ENCODE measurements at regions not wholly inside any gene's neighbourhood (a gene's known extent, or its start where the extent isn't known, plus 50 kb on each side); places are given as distances from the start of the nearest gene placed in this dataset.
A peak's percentile ranks its signal among the peaks of the same experiment; 100 is the strongest.

DNA sequence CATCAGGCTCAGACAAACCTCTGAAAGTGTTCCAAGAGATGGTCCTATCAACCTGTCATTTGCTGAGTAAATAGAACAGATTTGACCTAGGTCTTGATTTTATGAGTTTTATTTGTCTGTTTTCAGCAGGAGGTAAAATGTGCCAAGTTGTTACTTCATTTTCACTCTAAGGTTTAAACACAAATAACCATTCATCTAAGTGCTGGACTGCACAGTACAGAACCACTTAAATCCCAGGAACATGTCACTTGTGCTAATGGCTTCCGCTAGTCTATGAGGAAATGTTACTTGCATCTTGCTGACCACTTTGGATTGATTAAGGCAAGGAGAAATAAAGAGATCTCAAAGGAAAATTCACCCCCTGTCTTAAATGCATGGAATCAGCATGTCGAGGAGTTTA lies 660.7 kb downstream of the SMARCA1 start:
- intact Hi-C loops (cut with DNase I) = no loop called here

DNA sequence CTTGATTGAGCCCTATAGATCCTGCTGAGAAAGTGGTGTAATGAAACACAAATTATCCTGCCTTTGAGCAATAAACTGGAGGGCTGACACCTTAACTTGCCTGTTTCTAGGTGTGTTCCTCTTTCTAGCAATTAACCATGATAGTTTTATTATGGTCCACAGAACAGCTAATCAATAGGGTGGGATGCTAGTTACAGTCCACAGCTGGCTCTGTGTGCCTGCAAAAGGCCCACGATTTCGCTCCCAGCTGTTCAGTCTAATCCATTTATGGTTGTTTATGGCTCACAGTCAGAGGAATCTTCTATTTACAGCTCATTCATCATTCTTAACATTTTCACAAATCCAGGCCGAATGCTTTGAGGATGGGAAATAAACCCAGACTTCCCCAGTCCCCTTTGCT lies 674.9 kb downstream of the SMARCA1 start:
- TF ChIP-seq, protein P1, sequence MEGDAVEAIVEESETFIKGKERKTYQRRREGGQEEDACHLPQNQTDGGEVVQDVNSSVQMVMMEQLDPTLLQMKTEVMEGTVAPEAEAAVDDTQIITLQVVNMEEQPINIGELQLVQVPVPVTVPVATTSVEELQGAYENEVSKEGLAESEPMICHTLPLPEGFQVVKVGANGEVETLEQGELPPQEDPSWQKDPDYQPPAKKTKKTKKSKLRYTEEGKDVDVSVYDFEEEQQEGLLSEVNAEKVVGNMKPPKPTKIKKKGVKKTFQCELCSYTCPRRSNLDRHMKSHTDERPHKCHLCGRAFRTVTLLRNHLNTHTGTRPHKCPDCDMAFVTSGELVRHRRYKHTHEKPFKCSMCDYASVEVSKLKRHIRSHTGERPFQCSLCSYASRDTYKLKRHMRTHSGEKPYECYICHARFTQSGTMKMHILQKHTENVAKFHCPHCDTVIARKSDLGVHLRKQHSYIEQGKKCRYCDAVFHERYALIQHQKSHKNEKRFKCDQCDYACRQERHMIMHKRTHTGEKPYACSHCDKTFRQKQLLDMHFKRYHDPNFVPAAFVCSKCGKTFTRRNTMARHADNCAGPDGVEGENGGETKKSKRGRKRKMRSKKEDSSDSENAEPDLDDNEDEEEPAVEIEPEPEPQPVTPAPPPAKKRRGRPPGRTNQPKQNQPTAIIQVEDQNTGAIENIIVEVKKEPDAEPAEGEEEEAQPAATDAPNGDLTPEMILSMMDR (IDR thresholded peaks at IDR 0.05) = no peak
- TF ChIP-seq POLR2A (IDR thresholded peaks at IDR 0.05) = no peak
- WGBS, 4 donors = 61 to 83% (median 79%) methylated on average over 3 of the region's 3 CpGs
- DNase-seq (no peak), ATAC-seq (no peak)
- no peak overlapping the region for H3K27ac ChIP-seq
- no peaks in the 10 kb centered on the region for H3K4me1 ChIP-seq
- no peaks in the 10 kb centered on the region for H3K36me3 ChIP-seq
- no peaks in the 10 kb centered on the region for H3K27me3 ChIP-seq
- intact Hi-C loops (cut with DNase I) = no loop called here
- peaks cover 0 to 1% (median 0%) of the 10 kb centered on the region in 12 donors for H3K9me3 ChIP-seq
- no peak overlapping the region for H3K4me3 ChIP-seq

More for the DNA sequence above, 660.7 kb downstream of the SMARCA1 start:
- 75 to 85% (median 83%) methylated on average over 2 of the region's 2 CpGs for WGBS, 4 donors
- Histone ChIP-seq H3K4me1 (no peaks in the 10 kb centered on the region), H3K27ac (no peak overlapping the region), H3K36me3 (no peaks in the 10 kb centered on the region), H3K4me3 (no peak overlapping the region), H3K9me3 (no peaks in the 10 kb centered on the region), H3K27me3 (no peaks in the 10 kb centered on the region)
- DNase-seq (no peak), ATAC-seq (no peak)
- TF ChIP-seq, protein P1 (IDR thresholded peaks at IDR 0.05) = no peak
- no peak for TF ChIP-seq POLR2A (IDR thresholded peaks at IDR 0.05)

DNA sequence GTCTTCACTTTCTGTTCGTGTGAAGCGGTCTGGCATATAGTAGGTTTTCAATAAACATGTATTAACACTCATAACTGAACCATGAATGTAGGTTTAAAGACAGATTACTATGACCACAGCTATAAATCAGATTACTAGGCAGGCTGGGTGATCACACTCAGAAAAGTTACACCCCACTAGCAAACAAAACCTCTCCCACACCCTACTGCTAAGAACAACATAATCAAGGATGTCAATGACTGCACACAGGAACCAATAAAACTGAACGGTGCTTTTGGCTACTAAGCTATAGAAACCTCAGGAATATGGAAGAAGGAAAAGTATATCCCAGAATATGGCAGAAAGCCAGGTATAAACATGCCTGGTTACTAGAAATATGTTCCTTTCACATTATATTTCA lies 676.9 kb downstream of the SMARCA1 start:
- H3K27ac ChIP-seq = no peak overlapping the region
- no peaks in the 10 kb centered on the region for H3K27me3 ChIP-seq
- peaks cover 0 to 5% (median 0%) of the 10 kb centered on the region in 12 donors for H3K9me3 ChIP-seq
- DNase-seq (no peak), ATAC-seq (no peak)
- H3K36me3 ChIP-seq = no peaks in the 10 kb centered on the region
- no peak overlapping the region for H3K4me3 ChIP-seq
- no peaks in the 10 kb centered on the region for H3K4me1 ChIP-seq
- intact Hi-C loops (cut with DNase I) = no loop called here
- WGBS, 4 donors = 79 to 85% (median 84%) methylated on average over 3 of the region's 3 CpGs
- TF ChIP-seq POLR2A (IDR thresholded peaks at IDR 0.05) = no peak

DNA sequence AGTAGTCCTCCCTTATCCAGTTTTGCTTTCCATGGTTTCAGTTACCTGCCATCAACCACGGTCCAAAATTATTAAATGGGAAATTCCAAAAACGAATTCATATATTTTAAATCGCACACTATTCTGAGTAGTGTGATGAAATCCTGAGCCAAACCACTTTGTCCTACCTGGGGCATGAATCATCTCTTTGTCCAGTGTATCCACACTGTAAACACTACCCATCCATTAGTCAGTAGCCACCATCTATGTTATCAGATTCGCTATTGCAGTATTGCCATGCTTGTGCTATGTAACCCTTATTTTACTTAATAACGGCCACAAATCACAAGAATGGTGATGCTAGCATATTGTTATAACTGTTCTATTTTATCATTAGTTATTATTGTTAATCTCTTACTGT lies 704.6 kb downstream of the SMARCA1 start:
- no peaks in the 10 kb centered on the region for H3K27me3 ChIP-seq
- H3K36me3 ChIP-seq = no peaks in the 10 kb centered on the region
- no peaks in the 10 kb centered on the region for H3K9me3 ChIP-seq
- no peaks in the 10 kb centered on the region for H3K4me1 ChIP-seq
- DNase-seq = no peak
- ATAC-seq = no peak
- intact Hi-C loops (cut with DNase I) = loop anchor here in 1 of 10 donors (5.0 kb wide), 1 partner anchor 544 kb away; no protein-coding TSS in a partner anchor
- H3K27ac ChIP-seq = no peak overlapping the region
- no peak overlapping the region for H3K4me3 ChIP-seq
- 74 to 94% (median 87%) methylated on average over 5 of the region's 5 CpGs for WGBS, 4 donors
- TF ChIP-seq, protein P1 (IDR thresholded peaks at IDR 0.05) = no peak
- no peak for TF ChIP-seq POLR2A (IDR thresholded peaks at IDR 0.05)

DNA sequence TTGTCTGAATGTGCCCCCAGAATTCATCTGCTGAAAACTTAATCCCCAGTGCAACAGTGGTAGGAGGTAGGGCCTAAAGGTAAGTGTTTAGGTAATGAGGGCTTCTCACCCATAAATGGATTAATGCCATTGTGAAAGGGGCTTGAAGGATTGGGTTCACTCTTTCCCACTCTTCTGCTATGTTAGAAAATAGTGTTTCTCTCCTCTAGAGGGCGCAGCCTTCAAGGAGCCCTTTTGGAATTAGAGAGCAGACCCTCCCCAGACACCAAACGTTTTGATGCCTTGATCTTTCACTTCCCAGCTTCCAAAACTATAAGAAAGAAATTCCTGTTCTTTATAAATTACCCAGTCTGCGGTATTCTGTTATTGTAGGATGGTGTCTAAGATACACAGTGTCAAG lies 706.4 kb downstream of the SMARCA1 start:
- DNase-seq = no peak
- no peaks in the 10 kb centered on the region for H3K9me3 ChIP-seq
- no peak for TF ChIP-seq POLR2A (IDR thresholded peaks at IDR 0.05)
- TF ChIP-seq, protein P1 (IDR thresholded peaks at IDR 0.05) = peak in 8 of 12 donors; percentile 7 to 37 (median 20)
- H3K27ac ChIP-seq = no peak overlapping the region
- intact Hi-C loops (cut with DNase I) = loop anchor here in 1 of 10 donors (5.0 kb wide), 1 partner anchor 545 kb away; no protein-coding TSS in a partner anchor
- no peak for ATAC-seq
- no peak overlapping the region for H3K4me3 ChIP-seq
- no peaks in the 10 kb centered on the region for H3K36me3 ChIP-seq
- no peaks in the 10 kb centered on the region for H3K27me3 ChIP-seq
- no peaks in the 10 kb centered on the region for H3K4me1 ChIP-seq
- WGBS, 4 donors = 10 to 29% (median 18%) methylated on average over 3 of the region's 3 CpGs

All from heart left ventricle (tissue), 16 donors.